ENCODE measurements at regions not wholly inside any gene's neighbourhood (a gene's known extent, or its start where the extent isn't known, plus 50 kb on each side); places are given as distances from the start of the nearest gene placed in this dataset.

DNA sequence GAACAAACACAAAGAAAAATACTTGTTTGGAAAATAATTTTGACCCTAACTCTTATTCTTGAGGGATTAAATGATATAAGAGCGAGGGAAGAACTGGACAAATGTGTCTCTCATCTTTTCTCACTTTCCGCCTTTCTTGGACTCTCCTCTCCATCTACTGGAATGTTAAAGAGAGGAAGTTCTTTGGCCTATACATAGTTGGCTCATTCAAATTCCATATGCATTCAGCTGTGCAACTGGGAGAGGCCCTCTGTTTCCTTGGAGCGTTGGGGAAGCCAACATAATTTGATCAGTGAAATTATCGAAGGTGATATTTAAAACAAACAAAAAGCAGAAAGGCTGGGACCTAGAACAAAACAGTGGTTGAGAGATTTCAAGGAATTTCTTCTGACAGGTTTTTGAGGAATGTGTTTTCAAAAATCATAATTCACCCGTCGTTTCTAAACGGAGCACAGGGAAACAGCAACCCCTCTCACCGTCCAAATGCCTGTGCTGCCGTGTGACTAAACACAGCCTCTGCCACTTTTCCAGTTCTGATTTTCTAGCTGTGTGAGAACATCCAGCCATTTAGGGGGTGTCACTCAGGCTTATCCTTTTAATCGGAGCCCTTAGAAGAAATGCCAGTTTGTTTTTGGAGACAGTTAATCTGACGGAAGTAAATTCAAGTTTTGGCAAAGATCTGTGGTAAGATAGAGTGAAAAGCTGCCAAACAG, 489.9 kb downstream of the SOX2 start:
- DNase-seq (ENCODE audit: low read depth in 1 of 2, low spot score in 1 of 2), result no peak

DNA sequence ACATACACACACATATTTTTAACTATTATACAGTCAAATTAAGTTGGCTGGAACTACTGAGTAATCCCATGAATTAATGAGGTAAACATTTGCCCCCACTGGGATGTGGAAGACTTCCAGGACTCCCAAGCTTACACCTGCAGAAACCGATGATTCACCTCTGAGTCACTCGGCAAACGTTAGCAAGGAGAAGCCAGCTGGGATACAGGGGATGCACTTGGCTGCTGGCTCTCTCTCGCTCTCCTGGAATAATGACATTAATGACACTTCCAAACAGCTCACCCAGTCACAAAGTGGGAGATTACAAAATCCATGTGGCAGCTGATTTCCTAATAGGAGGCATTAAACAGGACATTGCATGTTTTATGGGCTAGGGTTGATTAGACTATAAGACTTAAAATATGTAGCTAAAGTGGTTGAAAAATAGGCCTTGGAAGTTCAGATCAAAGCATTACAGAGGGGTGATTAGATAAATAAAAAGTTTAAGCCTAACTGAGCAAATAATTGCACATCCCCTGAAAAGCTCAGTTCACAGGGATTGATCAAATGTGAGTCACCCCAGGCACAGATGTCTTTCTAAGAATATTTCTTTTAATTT, 500.9 kb downstream of the SOX2 start:
- no peak for DNase-seq (ENCODE audit: low read depth in 1 of 2, low spot score in 1 of 2)

DNA sequence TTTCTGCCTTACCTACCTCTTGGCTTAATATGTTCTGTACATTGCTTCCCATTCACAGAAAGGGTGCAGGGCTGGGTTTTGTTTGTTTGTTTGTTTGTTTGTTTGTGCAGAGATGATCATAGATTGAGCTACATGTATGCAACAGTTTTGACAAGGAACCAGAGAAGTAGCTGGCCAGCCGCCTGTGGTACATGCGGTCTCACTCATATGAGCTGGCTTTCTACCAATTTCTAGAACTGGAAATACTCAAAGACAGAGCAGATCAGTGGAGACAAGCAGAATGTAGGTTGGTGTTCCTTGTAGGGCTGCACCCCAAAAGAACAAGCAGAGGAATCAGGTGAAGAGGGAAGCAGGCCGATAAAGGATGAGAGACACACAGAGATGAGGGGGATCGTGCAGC, 502.7 kb downstream of the SOX2 start:
- DNase-seq (ENCODE audit: low read depth in 1 of 2, low spot score in 1 of 2), result no peak

DNA sequence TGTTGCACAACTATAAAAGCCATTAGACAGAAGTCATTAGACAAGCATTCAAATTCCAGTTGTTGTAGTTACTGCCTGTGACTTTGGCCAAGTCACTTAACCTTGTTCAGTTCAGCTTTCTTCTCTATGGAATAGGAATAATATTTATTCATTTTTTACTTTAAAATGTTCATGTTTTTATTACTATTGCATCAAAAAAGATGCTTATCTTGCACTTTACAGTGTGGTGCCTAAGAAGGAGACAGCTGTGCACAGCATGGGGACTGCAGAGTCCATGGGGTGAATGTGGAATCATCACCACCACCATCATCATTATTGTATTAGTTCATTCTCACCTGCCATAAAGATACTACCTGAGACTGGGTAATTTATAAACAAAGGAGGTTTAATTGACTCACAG, 504.2 kb downstream of the SOX2 start:
- DNase-seq (ENCODE audit: low read depth in 1 of 2, low spot score in 1 of 2), result no peak

DNA sequence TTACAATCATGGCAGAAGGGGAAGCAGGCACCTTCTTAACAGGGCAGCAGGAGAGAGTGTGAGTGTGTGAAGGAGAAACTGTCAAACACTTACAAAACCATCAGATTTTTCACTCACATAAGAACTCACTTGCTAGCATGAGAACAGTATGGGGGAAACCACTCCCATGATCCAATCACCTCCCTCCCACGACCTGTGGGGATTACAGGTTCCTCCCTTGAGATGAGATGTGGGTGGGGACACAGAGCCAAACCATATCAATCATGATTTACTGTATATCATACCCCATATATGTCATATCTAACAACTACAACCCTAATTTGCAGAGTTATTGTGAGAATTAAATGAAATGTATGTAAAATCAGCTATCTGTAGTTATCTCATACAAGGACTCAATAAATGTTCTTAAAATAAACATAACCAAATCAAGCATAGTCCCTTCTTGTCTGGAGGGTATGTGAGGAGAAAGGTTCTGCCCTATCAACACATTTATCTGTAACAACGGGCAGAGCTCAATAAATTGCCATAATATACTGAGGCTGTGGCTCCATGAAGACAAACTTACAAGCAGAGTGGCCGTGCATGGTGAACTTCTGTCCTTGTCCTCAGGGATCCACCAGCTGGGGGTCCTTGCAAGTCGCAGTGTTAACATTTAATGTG, 504.7 kb downstream of the SOX2 start:
- DNase-seq (ENCODE audit: low read depth in 1 of 2, low spot score in 1 of 2), result no peak

DNA sequence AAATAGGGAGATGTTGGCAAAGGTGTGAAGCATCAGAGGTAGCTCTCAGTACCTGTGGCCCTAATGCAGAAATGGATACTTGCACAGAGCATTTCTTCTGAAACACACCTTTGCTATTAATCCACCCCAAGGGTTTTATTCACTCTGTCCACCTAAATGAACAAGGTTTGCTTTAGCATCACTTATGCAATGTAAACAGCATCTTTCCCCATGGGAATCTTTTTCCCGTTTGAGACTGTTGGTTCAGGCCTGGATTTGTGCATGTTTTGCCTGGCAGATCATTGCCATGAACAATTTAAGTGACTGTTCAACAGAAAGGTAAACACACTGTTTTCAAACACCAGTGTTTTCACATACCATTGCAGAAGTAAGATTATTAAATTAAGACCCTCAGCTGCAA, 508.3 kb downstream of the SOX2 start:
- DNase-seq (ENCODE audit: low read depth in 1 of 2, low spot score in 1 of 2), result no peak

DNA sequence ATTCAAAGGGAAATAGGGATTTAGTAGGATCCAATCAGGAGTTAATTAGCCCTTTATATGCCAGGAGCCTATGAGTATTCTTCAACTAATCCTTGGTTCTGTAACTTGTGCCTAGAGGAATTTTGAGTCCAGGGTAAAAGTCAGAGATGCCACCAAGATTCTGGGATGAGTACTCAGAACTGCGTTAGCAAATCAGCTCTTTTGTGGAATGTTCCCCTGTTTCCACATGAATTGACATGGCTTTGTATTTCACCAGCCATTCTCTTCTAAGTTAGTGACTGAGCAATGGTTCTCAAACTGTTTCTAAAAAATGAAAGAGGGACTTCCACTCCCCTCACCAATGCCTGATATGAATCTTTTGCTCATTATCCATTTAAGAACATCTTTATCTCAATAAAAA, 508.7 kb downstream of the SOX2 start:
- no peak for DNase-seq (ENCODE audit: low read depth in 1 of 2, low spot score in 1 of 2)

DNA sequence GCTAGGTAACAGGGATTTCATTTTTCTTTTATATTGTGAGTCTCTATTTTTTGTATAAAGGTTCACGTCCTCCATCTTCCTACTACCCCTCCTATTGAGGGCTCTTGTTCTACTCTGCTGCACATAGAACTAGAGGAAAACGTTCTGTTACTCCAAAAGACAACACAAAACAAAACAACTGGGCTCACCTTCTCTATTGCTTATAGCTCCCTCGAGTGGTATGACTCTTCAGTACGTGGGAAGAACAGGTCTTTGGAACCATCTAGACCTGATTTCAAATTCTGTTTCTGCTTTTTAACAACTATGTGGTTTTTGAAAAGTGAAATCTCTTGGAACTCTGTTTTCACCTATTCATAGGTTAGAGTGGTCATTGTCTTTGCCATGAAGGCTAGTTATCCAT, 515.3 kb downstream of the SOX2 start:
- DNase-seq (ENCODE audit: low read depth in 1 of 2, low spot score in 1 of 2), result no peak

DNA sequence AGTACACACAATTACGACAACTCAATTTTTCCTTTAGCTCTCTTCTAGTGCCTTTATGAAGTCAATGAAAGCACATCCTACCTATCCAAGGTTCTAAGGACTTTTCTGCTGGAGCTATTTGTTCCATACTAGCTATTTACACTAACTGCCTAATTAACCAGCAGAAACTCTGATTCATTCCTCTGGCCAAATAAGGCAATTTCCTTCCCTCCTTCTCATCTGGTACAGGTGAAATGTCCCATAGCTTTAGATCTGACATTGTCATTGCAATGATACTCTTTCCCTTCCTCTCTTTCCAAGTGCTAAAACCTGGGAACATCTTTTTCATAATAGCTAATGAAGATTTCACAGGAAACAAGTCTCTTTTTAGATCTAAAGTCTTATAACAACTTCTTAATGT, 521.7 kb downstream of the SOX2 start:
- no peak for DNase-seq (ENCODE audit: low read depth in 1 of 2, low spot score in 1 of 2)

DNA sequence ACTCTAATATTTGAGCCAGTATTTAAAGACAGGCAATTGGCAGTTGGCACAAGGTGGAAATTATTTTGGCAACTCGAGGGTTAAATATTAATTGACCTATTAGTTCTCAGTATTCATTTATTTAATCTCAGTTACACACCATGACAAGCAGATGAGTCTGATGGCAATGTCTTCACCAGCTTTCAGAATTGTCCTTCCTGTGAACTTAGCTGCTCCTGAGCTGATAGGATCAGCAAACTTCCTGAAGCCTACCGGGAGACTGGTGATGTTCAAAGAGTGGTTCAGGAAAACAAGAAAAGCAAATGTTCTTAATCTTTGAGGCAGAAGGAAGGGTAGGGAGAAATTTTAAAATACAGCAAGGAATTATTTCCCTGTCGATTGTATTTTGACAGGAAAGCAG, 522.2 kb downstream of the SOX2 start:
- DNase-seq (ENCODE audit: low read depth in 1 of 2, low spot score in 1 of 2), result no peak

DNA sequence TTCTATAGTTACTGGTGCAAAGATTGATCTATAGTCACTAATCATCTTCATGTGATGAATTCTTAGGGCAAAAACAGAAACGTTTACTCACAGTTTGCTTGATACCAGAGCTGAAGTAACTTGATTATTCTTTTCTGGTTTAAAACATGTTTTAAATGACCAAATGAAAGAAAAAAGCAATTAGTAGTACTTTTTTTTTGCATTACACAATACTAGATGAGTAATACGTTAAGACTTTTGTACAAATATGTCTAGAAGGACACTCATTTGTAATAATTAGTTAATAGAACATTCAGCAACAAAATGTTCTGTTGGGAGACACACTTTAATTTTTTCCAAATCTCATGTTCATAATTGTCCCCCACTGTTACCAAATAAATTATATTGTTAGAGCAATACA, 523.2 kb downstream of the SOX2 start:
- DNase-seq (ENCODE audit: low read depth in 1 of 2, low spot score in 1 of 2), result no peak

DNA sequence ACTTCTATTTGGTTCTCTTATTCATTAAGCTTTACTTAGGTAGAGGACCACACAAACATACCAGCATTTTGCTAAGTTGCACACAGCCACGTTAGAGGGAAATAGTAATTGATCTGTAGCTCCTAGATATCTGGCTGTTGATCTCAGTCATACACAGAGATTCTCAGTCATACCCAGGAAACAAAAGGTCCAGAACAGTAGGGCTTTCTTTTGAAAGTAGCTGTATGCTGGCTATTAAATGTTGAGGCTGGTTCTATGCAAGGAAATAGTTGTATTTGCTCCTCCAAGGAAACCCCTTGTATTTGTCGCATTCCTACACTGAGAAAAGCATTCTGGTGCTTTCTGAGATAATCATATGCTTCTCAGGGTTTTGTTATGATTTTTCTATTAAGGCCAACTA, 523.8 kb downstream of the SOX2 start:
- DNase-seq (ENCODE audit: low read depth in 1 of 2, low spot score in 1 of 2), result no peak

DNA sequence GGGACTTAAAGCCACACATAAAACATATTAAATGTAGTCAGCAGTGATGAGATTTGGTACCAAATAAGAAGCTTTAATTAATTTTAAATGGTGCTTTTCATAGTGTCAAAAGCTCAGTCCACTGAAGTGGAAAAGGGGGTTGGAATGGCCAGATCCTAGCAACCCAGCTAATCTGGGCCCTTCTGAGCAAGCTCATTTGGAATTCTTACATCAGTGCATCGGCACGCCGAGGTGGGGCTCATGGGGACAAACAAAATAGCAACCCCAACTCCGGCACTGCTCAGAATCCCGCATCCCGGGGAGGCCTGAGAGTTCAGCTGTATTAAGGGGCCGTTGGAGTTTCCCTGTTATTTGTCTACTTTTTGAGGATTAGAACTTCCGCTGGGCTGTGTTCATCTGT, 526.4 kb downstream of the SOX2 start:
- DNase-seq (ENCODE audit: low read depth in 1 of 2, low spot score in 1 of 2), result no peak

DNA sequence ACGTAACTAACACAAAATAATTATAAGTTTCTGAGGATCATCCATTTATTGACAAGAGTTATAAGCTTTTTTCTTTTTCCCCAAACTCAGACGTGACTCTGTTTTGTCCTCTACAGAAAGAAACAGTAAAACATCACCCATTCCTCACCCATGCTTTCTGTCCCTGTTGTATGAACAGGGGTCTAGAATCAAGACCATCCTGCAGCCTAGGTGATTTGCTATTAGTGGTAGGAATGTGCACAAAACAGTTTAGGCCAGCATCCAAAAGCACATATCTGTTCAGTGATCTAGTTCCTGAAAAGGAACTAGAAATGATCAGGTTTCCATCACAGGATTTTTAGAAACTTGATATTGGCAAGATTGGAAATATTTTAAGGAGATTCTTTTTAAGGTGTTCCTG, 527.6 kb downstream of the SOX2 start:
- DNase-seq (ENCODE audit: low read depth in 1 of 2, low spot score in 1 of 2), result no peak

DNA sequence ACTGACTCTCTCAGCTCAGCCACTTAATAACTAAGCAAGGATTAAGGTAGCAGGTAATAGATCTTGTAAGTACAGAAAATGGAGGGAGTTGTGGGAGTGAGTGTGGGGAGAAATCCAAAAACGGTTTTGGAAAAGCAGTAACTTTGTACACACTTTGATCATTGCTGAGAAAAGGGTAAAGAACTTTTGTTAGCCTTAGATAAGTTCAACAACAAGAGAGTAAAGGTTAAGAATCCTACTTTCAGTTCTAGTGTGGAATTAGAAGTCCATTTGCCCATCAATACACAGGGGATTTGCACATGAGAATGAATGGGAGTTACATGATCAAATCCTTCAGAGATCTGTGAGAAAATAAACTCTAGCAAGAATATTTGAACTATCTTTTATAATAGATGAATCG, 528.7 kb downstream of the SOX2 start:
- no peak for DNase-seq (ENCODE audit: low read depth in 1 of 2, low spot score in 1 of 2)

DNA sequence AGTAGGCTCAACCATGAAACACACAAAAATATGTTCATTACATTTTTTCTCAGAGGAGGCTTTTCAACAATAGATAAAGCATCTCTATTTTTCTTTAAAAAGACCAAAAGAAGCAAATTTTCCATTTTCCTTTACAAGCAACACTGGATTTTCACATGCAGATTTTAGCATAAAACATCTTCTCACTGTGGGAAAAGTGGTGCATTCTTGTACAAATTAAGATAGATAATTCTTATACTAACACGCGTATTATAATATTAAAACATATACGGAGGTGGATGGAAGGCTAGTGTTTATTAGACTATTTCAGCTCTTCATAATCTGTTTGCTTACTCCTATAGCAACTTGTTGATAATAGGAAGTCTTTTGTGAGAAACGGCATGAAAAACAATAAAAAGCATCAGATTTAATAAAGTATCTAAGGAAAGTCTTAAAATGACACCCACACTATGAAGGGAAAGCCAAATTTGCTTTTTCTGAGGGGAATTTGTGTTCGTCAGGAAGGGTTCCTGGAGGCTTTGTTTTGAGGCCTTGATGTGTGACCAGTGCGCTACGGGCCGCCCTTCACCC, 529.6 kb downstream of the SOX2 start:
- DNase-seq (ENCODE audit: low read depth in 1 of 2, low spot score in 1 of 2), result no peak

DNA sequence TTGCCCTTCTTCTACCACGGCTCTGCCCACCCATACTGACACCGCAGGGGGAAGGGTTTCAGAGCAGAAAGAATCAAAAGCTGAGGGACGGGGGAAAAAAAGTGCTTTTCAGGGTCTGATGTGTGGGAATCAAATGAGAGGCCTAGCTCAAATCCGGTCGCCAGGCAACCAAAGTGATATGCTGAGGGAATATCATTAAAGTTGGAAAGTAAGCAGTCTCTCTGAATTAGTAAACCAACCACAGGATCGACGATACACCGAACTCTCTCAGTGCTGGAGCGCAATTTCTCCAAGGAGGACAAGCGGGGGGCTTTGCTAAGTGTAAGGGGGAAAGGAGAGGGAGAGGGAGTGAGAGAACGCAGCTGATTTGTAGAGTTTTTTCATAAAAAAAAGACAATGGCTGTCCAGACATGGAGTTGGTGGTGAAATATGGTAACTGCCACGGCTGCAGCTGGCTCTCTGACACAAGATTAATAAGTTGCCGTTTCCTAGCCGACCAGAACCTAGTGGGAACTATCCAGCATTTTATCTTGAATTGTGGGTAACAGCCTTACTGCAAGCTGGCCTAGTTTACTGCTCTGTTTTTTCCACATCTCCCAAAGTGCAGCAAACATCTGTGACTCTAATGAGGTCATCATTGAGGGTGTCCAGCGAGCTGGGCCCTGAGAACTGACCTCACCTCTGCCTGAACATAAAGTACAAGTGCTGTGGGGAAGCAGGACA, 530.2 kb downstream of the SOX2 start:
- DNase-seq (ENCODE audit: low read depth in 1 of 2, low spot score in 1 of 2), result no peak

DNA sequence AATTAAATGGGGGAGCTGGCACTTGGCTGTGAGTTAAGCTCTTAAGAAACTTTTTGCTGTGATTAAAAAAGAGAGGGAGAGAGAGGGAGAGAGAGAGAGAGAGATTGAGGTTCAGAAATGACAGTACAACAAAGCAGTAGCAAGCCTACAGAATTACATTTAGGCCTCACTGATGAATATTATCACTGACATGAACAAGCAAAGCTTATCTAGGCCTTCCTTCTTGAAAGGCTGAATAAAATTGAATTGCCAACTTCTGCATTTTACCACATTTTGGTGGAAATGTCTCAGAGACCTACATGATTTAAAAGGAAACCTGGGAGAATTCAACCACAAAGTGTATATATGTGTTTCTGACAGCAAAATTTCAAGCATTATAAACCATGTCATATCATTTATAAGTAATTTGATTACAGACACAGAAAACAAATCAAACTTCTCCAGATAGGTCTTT, 530.8 kb downstream of the SOX2 start:
- no peak for DNase-seq (ENCODE audit: low read depth in 1 of 2, low spot score in 1 of 2)

DNA sequence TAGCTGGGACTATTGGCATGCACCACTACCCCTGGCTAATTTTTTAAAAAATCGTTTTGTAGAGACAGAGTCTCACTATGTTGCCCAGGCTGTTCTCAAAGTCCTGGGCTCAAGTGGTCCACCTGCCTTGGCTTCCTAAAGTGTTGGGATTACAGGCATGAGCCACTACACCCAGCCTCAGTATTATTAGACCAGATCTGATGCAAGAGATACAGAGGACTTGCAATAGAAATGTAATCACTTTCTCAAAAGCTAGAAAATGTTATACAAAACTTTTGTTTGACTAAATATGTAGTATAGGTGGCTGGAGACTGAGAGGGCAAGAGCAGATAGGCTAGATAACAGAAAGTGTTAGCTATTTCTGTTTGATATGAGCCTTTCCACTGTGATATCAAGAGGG, 531.9 kb downstream of the SOX2 start:
- no peak for DNase-seq (ENCODE audit: low read depth in 1 of 2, low spot score in 1 of 2)

DNA sequence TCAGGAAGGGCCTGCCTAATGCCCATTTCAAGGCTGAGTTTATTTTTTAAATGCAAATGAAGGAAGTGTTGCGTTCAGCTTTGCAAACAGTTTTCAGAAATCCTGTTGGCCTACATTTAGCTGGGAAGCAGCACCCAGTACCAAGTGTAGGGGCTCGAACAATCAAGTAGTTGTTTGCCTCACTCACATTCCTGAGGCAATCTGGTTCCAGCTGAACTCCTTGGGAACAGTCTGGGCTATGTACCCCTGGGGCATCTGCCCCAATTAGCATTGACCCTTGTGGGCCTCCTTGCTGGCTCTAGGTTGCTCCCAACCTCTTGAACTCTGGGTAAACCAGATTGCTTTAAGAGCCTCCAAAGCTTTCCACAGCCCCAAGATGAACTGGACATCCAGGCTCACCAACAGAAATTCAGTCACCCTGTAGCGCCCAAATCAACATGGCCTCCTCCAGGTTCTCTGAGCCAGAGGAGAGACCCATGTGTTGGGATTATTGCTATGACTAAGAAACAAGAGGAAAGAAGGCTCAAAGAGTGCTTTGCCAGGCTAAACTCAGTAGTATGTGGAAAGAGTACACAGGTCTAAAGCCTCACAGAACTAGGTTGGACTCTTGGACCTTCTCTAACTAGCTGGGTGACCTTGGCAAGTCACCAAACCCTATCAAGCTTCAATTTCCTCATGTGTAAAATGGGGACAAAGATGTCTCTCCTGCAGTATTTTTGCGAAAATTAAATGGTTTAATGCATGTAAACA, 532.7 kb downstream of the SOX2 start:
- no peak for DNase-seq (ENCODE audit: low read depth in 1 of 2, low spot score in 1 of 2)

DNA sequence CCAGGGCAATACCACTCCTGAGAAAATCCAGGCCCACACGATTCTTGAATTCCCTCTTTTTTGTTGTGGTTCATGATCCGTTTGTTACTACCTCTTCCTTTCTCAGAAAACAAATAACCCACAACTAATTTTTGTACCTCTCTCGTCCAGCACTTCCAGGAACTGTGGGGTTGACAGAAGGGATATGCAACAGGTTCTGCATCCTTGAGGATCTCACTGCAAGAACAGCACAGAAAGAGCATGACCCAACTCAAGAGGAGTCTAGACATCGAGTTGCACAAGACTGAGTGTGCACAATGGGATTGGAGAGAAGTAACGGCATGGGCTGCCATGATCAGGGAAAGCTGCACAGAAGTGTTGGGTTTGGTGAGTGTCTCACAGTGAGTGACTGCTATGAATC, 533.3 kb downstream of the SOX2 start:
- no peak for DNase-seq (ENCODE audit: low read depth in 1 of 2, low spot score in 1 of 2)

Measured in activated CD4-positive, alpha-beta T cell treated with anti-CD3 and anti-CD28 coated beads, Interleukin-2, amount 50 U/mL, for 24 hours (primary cell).